ENCODE measurements at regions not wholly inside any gene's neighbourhood (a gene's known extent, or its start where the extent isn't known, plus 50 kb on each side); places are given as distances from the start of the nearest gene placed in this dataset.

DNA sequence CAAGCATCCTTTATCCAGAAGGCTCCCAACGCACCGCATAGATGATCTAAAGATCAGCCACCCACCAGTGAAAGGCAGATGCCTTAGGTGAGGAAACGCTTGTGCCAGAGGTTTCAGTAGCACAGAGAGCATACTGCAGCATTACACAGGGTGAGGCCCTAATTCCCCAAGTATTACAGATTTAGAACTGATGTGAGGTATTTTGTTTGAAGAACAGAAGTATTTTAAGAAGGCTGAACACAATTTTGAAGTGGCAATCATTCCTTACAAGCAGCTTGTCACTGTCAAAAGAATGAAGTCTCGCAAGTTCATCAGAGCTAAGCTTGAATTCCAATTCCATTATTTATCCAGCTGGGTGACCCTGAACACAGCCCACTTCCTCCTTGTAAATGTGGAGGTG is 70.0 kb upstream of the FAT3 start:
- TF ChIP-seq, protein P1, sequence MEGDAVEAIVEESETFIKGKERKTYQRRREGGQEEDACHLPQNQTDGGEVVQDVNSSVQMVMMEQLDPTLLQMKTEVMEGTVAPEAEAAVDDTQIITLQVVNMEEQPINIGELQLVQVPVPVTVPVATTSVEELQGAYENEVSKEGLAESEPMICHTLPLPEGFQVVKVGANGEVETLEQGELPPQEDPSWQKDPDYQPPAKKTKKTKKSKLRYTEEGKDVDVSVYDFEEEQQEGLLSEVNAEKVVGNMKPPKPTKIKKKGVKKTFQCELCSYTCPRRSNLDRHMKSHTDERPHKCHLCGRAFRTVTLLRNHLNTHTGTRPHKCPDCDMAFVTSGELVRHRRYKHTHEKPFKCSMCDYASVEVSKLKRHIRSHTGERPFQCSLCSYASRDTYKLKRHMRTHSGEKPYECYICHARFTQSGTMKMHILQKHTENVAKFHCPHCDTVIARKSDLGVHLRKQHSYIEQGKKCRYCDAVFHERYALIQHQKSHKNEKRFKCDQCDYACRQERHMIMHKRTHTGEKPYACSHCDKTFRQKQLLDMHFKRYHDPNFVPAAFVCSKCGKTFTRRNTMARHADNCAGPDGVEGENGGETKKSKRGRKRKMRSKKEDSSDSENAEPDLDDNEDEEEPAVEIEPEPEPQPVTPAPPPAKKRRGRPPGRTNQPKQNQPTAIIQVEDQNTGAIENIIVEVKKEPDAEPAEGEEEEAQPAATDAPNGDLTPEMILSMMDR (IDR thresholded peaks at IDR 0.05), result no peak
- TF ChIP-seq POLR2A (IDR thresholded peaks at IDR 0.05), result no peak
